ENCODE measurements at regions not wholly inside any gene's neighbourhood (a gene's known extent, or its start where the extent isn't known, plus 50 kb on each side); places are given as distances from the start of the nearest gene placed in this dataset.

DNA sequence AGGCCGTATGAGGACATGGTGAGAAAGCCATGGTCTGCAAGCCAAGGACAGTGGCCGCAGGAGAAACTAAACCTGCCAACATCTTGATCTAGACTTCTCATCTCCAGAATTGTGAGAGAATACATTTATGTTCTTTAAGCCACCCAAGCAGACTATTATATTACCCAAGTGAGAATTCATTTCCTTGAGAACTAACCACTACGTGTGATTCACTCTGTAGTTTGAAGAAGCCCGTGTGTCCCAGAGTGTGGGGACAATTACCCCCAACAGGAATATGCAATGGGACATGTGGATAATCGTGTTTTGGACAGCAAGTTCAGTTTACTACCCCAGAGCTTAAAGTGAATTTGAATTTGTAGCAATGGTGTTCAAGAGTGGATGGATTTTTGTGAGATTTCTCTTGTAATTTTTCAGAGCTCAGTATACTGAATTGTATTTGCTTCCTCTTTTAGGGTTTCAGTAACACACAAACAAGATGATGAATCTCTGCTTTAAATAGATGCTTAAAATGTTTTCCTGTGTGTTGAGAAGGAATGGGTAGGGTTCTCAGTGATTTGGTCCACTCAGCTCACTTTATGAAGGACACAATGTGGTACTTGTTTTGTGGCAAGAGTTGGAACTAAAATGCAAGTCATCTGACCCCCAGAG lies 100.0 kb upstream of the ARHGAP20 start:
- no peak for TF ChIP-seq CTCF (IDR thresholded peaks at IDR 0.05; ENCODE audit: low read depth, low read length)

GRCh38 chr11:110809417-110810199 lies 97.4 kb upstream of the ARHGAP20 start:
- TF ChIP-seq CTCF (IDR thresholded peaks at IDR 0.05; ENCODE audit: low read depth, low read length), result no peak
- no peak overlapping the region for H3K4me3 ChIP-seq (ENCODE audit: low read depth, low read length)

More for the DNA sequence above, 100.0 kb upstream of the ARHGAP20 start:
- no peak overlapping the region for H3K4me3 ChIP-seq (ENCODE audit: low read depth, low read length)

DNA sequence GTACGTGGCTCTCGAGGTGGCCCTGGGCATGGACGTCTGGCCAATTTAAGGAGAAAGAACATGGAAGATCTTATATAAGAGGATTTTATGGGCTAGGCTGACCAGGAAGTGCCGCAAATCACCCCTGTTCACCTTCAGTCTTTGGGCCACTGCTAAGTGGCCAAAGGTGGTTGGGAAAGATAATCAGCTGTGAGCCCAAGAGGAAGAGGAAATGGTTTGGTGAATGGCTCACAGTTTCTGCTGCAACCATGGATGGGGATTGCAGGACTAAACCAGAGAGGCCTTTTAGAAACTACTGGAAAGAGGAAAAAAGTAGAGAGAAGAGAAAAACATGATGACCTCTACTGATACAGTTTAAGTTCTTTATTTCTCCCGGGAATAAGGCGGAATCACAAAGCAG lies 96.0 kb upstream of the ARHGAP20 start:
- TF ChIP-seq CTCF (IDR thresholded peaks at IDR 0.05; ENCODE audit: low read depth, low read length), result no peak
- H3K4me3 ChIP-seq (ENCODE audit: low read depth, low read length), result no peak overlapping the region

DNA sequence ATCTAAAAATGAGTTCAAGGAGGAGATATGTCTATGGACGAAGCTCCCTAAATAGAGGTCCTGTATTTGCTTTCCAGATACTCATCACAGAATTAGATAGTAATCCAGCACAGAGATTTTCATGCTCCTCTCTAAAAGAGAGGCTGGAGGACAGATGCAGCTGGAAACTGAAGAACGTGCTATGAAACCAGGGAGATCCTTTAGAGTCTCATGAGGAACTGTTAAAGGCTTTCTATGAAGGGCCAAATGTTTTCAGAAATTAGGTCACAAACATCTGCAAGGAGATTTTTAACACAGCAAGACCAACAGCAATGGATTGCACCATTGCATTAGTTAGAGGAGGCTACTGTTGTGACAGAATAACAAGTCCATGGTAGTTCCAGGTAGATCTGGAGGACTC lies 95.6 kb upstream of the ARHGAP20 start:
- no peak for TF ChIP-seq CTCF (IDR thresholded peaks at IDR 0.05; ENCODE audit: low read depth, low read length)
- no peak overlapping the region for H3K4me3 ChIP-seq (ENCODE audit: low read depth, low read length)

GRCh38 chr11:110805756-110806155 lies 93.5 kb upstream of the ARHGAP20 start:
- no peak for TF ChIP-seq CTCF (IDR thresholded peaks at IDR 0.05; ENCODE audit: low read depth, low read length)
- no peak overlapping the region for H3K4me3 ChIP-seq (ENCODE audit: low read depth, low read length)

- no peak overlapping the region for H3K4me3 ChIP-seq (ENCODE audit: low read depth, low read length)
- no peak for TF ChIP-seq CTCF (IDR thresholded peaks at IDR 0.05; ENCODE audit: low read depth, low read length)
Measured at GRCh38 chr11:110802162-110802561, 89.9 kb upstream of the ARHGAP20 start.

DNA sequence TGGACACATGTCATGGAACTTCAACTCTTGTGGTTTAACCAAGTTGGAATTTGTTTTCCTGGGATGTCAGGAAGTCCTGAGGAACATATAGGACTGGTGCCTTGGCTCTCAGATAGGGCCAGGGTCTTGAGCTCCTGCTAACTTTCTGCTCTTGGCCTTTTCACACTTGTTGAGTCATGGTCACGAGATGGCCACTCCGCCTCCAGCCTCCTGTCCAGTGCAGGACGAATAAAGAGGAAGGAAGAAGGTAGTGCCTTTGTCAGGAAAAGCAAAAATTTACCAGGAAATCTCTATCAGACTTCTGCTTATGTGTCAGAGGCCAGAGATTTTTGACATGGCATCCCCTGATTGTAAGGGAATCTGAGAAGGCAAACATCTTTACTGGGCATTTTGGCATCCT lies 89.1 kb upstream of the ARHGAP20 start:
- no peak for TF ChIP-seq CTCF (IDR thresholded peaks at IDR 0.05; ENCODE audit: low read depth, low read length)
- H3K4me3 ChIP-seq (ENCODE audit: low read depth, low read length), result no peak overlapping the region

Data from WI38 (cell line).